ENCODE measurements at regions not wholly inside any gene's neighbourhood (a gene's known extent, or its start where the extent isn't known, plus 50 kb on each side); places are given as distances from the start of the nearest gene placed in this dataset.

GRCh38 chr18:41537666-41538065, 417.4 kb upstream of the PIK3C3 start:
- DNase-seq: no peak

- no peak for DNase-seq
Measured at GRCh38 chr18:41532344-41533086, 422.5 kb upstream of the PIK3C3 start.

- DNase-seq: no peak
Measured at GRCh38 chr18:41530970-41531369, 424.1 kb upstream of the PIK3C3 start.

GRCh38 chr18:41529093-41529492, 425.9 kb upstream of the PIK3C3 start:
- no peak for DNase-seq

GRCh38 chr18:41526054-41526453, 429.0 kb upstream of the PIK3C3 start:
- DNase-seq: no peak

- DNase-seq: no peak
Measured at GRCh38 chr18:41524674-41525470, 430.2 kb upstream of the PIK3C3 start.

- DNase-seq: no peak
Measured at GRCh38 chr18:41517142-41517541, 437.9 kb upstream of the PIK3C3 start.

GRCh38 chr18:41513438-41513837, 441.6 kb upstream of the PIK3C3 start:
- no peak for DNase-seq

- DNase-seq: no peak
Measured at GRCh38 chr18:41504316-41504715, 450.7 kb upstream of the PIK3C3 start.

GRCh38 chr18:41501848-41502247, 453.2 kb upstream of the PIK3C3 start:
- no peak for DNase-seq

- no peak for DNase-seq
Measured at GRCh38 chr18:41499345-41499744, 455.7 kb upstream of the PIK3C3 start.

GRCh38 chr18:41490861-41491260, 464.2 kb upstream of the PIK3C3 start:
- no peak for DNase-seq

GRCh38 chr18:41486575-41486974, 468.5 kb upstream of the PIK3C3 start:
- no peak for DNase-seq

- no peak for DNase-seq
Measured at GRCh38 chr18:41484069-41484468, 471.0 kb upstream of the PIK3C3 start.

GRCh38 chr18:41482501-41482900, 472.5 kb upstream of the PIK3C3 start:
- no peak for DNase-seq

- no peak for DNase-seq
Measured at GRCh38 chr18:41466436-41467160, 488.4 kb upstream of the PIK3C3 start.

- no peak for DNase-seq
Measured at GRCh38 chr18:41465386-41465785, 489.6 kb upstream of the PIK3C3 start.

- no peak for DNase-seq
Measured at GRCh38 chr18:41464278-41464677, 490.8 kb upstream of the PIK3C3 start.

GRCh38 chr18:41462946-41463345, 492.1 kb upstream of the PIK3C3 start:
- no peak for DNase-seq

GRCh38 chr18:41461114-41461513, 493.9 kb upstream of the PIK3C3 start:
- no peak for DNase-seq

- DNase-seq: no peak
Measured at GRCh38 chr18:41459656-41460055, 495.4 kb upstream of the PIK3C3 start.

GRCh38 chr18:41458376-41458775, 496.7 kb upstream of the PIK3C3 start:
- no peak for DNase-seq

GRCh38 chr18:41457765-41458326, 497.2 kb upstream of the PIK3C3 start:
- DNase-seq: no peak
